ENCODE measurements at regions not wholly inside any gene's neighbourhood (a gene's known extent, or its start where the extent isn't known, plus 50 kb on each side); places are given as distances from the start of the nearest gene placed in this dataset.
"Not testable (repeated sequence)": the region's sequence is repeated elsewhere in the genome, so short reads cannot be mapped to it uniquely, and the experiment has no call there.

GRCh38 chr18:24624421-24624820 lies 164.0 kb downstream of the HRH4 start:
- DNase-seq (ENCODE audit: low read depth in 2 of 2): not testable (repeated sequence)

GRCh38 chr18:24627644-24628315 lies 167.3 kb downstream of the HRH4 start:
- no peak for DNase-seq (ENCODE audit: low read depth in 2 of 2)

- no peak for DNase-seq (ENCODE audit: low read depth in 2 of 2)
Measured at GRCh38 chr18:24628326-24628725, 167.9 kb downstream of the HRH4 start.

- DNase-seq (ENCODE audit: low read depth in 2 of 2): no peak
Measured at GRCh38 chr18:24629921-24630320, 169.5 kb downstream of the HRH4 start.

GRCh38 chr18:24630346-24630880 lies 170.0 kb downstream of the HRH4 start:
- DNase-seq (ENCODE audit: low read depth in 2 of 2): no peak

- DNase-seq (ENCODE audit: low read depth in 2 of 2): no peak
Measured at GRCh38 chr18:24631243-24632025, 171.0 kb downstream of the HRH4 start.

GRCh38 chr18:24632158-24632988 lies 171.9 kb downstream of the HRH4 start:
- DNase-seq (ENCODE audit: low read depth in 2 of 2): no peak

- no peak for DNase-seq (ENCODE audit: low read depth in 2 of 2)
Measured at GRCh38 chr18:24633121-24633520, 172.7 kb downstream of the HRH4 start.

GRCh38 chr18:24649571-24649970 lies 189.1 kb downstream of the HRH4 start:
- no peak for DNase-seq (ENCODE audit: low read depth in 2 of 2)

GRCh38 chr18:24651434-24651833 lies 191.0 kb downstream of the HRH4 start:
- DNase-seq (ENCODE audit: low read depth in 2 of 2): no peak

GRCh38 chr18:24656050-24656449 lies 195.6 kb downstream of the HRH4 start:
- no peak for DNase-seq (ENCODE audit: low read depth in 2 of 2)

GRCh38 chr18:24656551-24657443 lies 196.4 kb downstream of the HRH4 start:
- DNase-seq (ENCODE audit: low read depth in 2 of 2): no peak

GRCh38 chr18:24657444-24657842 lies 197.0 kb downstream of the HRH4 start:
- no peak for DNase-seq (ENCODE audit: low read depth in 2 of 2)

- DNase-seq (ENCODE audit: low read depth in 2 of 2): no peak
Measured at GRCh38 chr18:24658302-24658701, 197.9 kb downstream of the HRH4 start.

- no peak for DNase-seq (ENCODE audit: low read depth in 2 of 2)
Measured at GRCh38 chr18:24659827-24660720, 199.6 kb downstream of the HRH4 start.

- no peak for DNase-seq (ENCODE audit: low read depth in 2 of 2)
Measured at GRCh38 chr18:24660956-24661355, 200.5 kb downstream of the HRH4 start.

GRCh38 chr18:24662412-24662821 lies 202.0 kb downstream of the HRH4 start:
- DNase-seq (ENCODE audit: low read depth in 2 of 2): no peak

- no peak for DNase-seq (ENCODE audit: low read depth in 2 of 2)
Measured at GRCh38 chr18:24663026-24663425, 202.6 kb downstream of the HRH4 start.

GRCh38 chr18:24669015-24669414 lies 208.6 kb downstream of the HRH4 start:
- no peak for DNase-seq (ENCODE audit: low read depth in 2 of 2)

- DNase-seq (ENCODE audit: low read depth in 2 of 2): no peak
Measured at GRCh38 chr18:24669502-24669901, 209.1 kb downstream of the HRH4 start.

Measured in stimulated activated CD4-positive, alpha-beta T cell treated with anti-CD3 and anti-CD28 coated beads, Interleukin-1b, Interleukin-23, amount 100 ng/mL, for 1 hour (primary cell).